ENCODE measurements at regions not wholly inside any gene's neighbourhood (a gene's known extent, or its start where the extent isn't known, plus 50 kb on each side); places are given as distances from the start of the nearest gene placed in this dataset.

DNA sequence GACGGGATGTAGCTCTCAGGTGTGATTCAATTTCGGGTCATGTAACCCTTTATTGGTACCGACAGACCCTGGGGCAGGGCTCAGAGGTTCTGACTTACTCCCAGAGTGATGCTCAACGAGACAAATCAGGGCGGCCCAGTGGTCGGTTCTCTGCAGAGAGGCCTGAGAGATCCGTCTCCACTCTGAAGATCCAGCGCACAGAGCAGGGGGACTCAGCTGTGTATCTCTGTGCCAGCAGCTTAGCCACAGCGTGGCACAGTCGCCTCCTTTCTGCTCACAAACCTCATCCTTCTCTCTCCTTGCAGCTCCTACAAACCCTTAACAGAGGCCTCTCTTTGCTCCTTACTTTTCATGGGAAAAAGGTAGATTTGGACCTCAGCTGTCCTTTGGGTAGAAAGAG is 197.5 kb upstream of the PRSS58 start:
- H3K27me3 ChIP-seq (ENCODE audit: insufficient read depth, low read length, poor library complexity, severe bottlenecking), result no peaks in the 10 kb centered on the region
- 0 out of 2 replicates have a peak, but pooled peaks cover 13% of the 10 kb centered on the region for H3K79me2 ChIP-seq (ENCODE audit: insufficient read depth, low read length)
- H2AFZ ChIP-seq (ENCODE audit: low read length), result no peak overlapping the region
- no peaks in the 10 kb centered on the region for H4K20me1 ChIP-seq (ENCODE audit: insufficient read depth, low read length, poor library complexity, severe bottlenecking)
- peaks cover 12% of the 10 kb centered on the region for H3F3A ChIP-seq (ENCODE audit: low read depth)
- H3K9me2 ChIP-seq (replicated peaks; ENCODE audit: low read depth, low read length), result no peaks in the 10 kb centered on the region
- H3K4me1 ChIP-seq (ENCODE audit: insufficient read depth, low read length, poor library complexity, severe bottlenecking), result peaks cover 92% of the 10 kb centered on the region
- peak overlapping the region; percentile 49 for H3K9ac ChIP-seq (ENCODE audit: low read depth, low read length, poor library complexity, severe bottlenecking)
- no peaks in the 10 kb centered on the region for H3K9me3 ChIP-seq (ENCODE audit: insufficient read depth, low read depth, low read length)
- H3K4me3 ChIP-seq (ENCODE audit: low read length, poor library complexity, severe bottlenecking), result no peak overlapping the region
- peak overlapping the region; percentile 24 for H3K4me2 ChIP-seq (ENCODE audit: low read depth, low read length, poor library complexity, severe bottlenecking)
- TF ChIP-seq EZH2phosphoT487 (IDR thresholded peaks at IDR 0.05; ENCODE audit: borderline replicate concordance) (no peak), CTCF (conservative IDR thresholded peaks at IDR 0.05; ENCODE audit: low read length) (no peak)
- no peaks in the 10 kb centered on the region for H3K36me3 ChIP-seq (ENCODE audit: insufficient read depth, low read length)

DNA sequence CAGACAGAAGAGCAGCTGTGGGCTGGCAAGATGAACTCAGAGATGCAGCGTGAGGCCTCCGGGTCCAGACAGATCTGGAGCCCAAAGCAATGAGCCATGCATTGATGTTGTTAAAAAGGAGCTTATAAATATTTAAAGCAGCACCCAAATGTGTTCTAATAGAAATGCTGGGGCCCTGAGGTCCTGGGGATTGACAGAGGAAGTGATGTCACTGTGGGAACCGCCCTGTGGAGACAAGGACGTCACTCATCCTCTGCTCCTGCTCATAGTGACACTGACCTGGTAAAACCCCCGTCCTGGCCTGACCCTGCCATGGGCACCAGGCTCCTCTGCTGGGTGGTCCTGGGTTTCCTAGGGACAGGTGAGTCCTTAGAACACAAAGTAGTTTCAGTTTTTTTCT is 197.0 kb upstream of the PRSS58 start:
- H2AFZ ChIP-seq (ENCODE audit: low read length), result no peak overlapping the region
- H3K4me3 ChIP-seq (ENCODE audit: low read length, poor library complexity, severe bottlenecking), result no peak overlapping the region

DNA sequence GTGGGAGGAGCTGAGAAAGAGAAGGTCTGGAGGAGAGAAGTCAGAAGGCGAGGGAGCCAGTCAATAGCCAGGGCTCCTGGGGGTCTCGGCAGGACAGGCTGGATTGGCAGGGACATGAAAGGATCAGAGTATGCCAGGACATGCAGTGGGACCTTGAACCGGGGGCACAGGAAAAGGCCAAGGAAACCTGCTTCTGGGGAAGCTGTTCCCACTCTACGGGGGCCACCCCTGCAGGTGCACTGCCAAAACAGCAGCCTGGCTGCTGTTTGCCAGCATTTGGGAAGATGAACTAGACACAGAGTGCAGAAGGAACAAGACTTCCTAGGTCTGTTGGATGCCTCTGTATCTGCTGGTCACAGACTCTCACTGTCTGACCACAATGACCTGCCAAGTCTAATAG is 194.9 kb upstream of the PRSS58 start:
- 0 out of 2 replicates have a peak, but pooled peaks cover 13% of the 10 kb centered on the region for H3K79me2 ChIP-seq (ENCODE audit: insufficient read depth, low read length)
- no peaks in the 10 kb centered on the region for H3F3A ChIP-seq (ENCODE audit: low read depth)
- H3K27me3 ChIP-seq (ENCODE audit: insufficient read depth, low read length, poor library complexity, severe bottlenecking), result no peaks in the 10 kb centered on the region
- H3K4me1 ChIP-seq (ENCODE audit: insufficient read depth, low read length, poor library complexity, severe bottlenecking), result peaks cover 82% of the 10 kb centered on the region
- no peak overlapping the region for H2AFZ ChIP-seq (ENCODE audit: low read length)
- H3K36me3 ChIP-seq (ENCODE audit: insufficient read depth, low read length), result no peaks in the 10 kb centered on the region
- no peak for TF ChIP-seq EZH2phosphoT487 (IDR thresholded peaks at IDR 0.05; ENCODE audit: borderline replicate concordance)
- TF ChIP-seq CTCF (conservative IDR thresholded peaks at IDR 0.05; ENCODE audit: low read length), result no peak
- H3K9me2 ChIP-seq (replicated peaks; ENCODE audit: low read depth, low read length), result no peaks in the 10 kb centered on the region
- peak overlapping the region; percentile 53 for H3K4me2 ChIP-seq (ENCODE audit: low read depth, low read length, poor library complexity, severe bottlenecking)
- H4K20me1 ChIP-seq (ENCODE audit: insufficient read depth, low read length, poor library complexity, severe bottlenecking), result no peaks in the 10 kb centered on the region
- H3K9ac ChIP-seq (ENCODE audit: low read depth, low read length, poor library complexity, severe bottlenecking), result peak overlapping the region; percentile 59
- no peaks in the 10 kb centered on the region for H3K9me3 ChIP-seq (ENCODE audit: insufficient read depth, low read depth, low read length)
- H3K4me3 ChIP-seq (ENCODE audit: low read length, poor library complexity, severe bottlenecking), result no peak overlapping the region

More for the DNA sequence above, 197.0 kb upstream of the PRSS58 start:
- peaks cover 9% of the 10 kb centered on the region for H3F3A ChIP-seq (ENCODE audit: low read depth)
- TF ChIP-seq CTCF (conservative IDR thresholded peaks at IDR 0.05; ENCODE audit: low read length), result no peak
- TF ChIP-seq EZH2phosphoT487 (IDR thresholded peaks at IDR 0.05; ENCODE audit: borderline replicate concordance), result no peak
- H4K20me1 ChIP-seq (ENCODE audit: insufficient read depth, low read length, poor library complexity, severe bottlenecking), result no peaks in the 10 kb centered on the region
- no peaks in the 10 kb centered on the region for H3K36me3 ChIP-seq (ENCODE audit: insufficient read depth, low read length)
- H3K4me2 ChIP-seq (ENCODE audit: low read depth, low read length, poor library complexity, severe bottlenecking), result peak overlapping the region; percentile 24
- no peaks in the 10 kb centered on the region for H3K27me3 ChIP-seq (ENCODE audit: insufficient read depth, low read length, poor library complexity, severe bottlenecking)
- no peaks in the 10 kb centered on the region for H3K9me3 ChIP-seq (ENCODE audit: insufficient read depth, low read depth, low read length)
- H3K9ac ChIP-seq (ENCODE audit: low read depth, low read length, poor library complexity, severe bottlenecking), result peak overlapping the region; percentile 49
- H3K79me2 ChIP-seq (ENCODE audit: insufficient read depth, low read length), result 0 out of 2 replicates have a peak, but pooled peaks cover 13% of the 10 kb centered on the region
- no peaks in the 10 kb centered on the region for H3K9me2 ChIP-seq (replicated peaks; ENCODE audit: low read depth, low read length)
- H3K4me1 ChIP-seq (ENCODE audit: insufficient read depth, low read length, poor library complexity, severe bottlenecking), result peaks cover 91% of the 10 kb centered on the region

Data from Loucy (cell line).